Ammon's horn (tissue), 1 donor: ENCODE measurements at regions not wholly inside any gene's neighbourhood (a gene's known extent, or its start where the extent isn't known, plus 50 kb on each side); places are given as distances from the start of the nearest gene placed in this dataset.

Experiments
- DNase-seq: peaks from one replicate; pipeline ENCODE4 v3.0.0-alpha.2; 2016; ENCODE audit warnings: low spot score

DNA sequence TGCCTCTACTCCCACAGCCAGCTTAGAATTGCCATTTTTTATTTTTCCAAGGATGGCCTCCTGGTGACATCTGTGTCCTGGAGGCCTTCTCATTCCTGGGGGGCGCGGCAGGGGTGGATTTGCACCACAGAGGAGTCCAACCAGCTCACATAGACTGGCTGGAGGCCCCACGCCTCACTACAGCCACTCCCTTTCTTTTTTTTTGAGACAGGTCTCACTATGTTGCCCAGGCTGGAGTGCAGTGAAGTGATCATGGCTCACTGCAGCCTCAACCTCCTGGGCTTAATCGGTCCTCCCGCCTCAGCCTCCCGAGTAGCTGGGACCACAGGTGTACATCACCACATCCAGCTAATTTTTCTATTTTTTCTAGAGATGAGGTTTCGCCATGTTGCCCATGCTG is 57.6 kb upstream of the DOCK1 start:
- DNase-seq = no peak

DNA sequence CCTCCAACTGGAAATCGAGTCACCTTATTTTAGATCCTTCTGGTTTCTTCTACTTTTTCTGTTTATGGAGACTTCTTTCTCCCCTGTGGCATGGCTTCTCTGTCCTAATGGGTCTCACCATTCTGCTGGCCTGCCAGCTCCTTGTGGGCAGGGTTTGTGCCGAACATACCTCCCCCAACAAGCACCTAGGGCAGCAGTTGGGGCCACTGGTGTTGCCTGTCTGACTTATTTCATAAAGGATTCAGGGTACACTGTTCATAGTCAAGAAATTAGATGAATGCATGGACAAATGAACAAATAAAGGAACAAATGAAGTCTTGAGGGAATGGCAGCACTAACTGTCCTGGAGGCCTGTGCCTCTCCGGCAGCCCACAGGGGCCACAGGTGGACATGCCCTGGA is 55.6 kb upstream of the DOCK1 start:
- DNase-seq = no peak

DNA sequence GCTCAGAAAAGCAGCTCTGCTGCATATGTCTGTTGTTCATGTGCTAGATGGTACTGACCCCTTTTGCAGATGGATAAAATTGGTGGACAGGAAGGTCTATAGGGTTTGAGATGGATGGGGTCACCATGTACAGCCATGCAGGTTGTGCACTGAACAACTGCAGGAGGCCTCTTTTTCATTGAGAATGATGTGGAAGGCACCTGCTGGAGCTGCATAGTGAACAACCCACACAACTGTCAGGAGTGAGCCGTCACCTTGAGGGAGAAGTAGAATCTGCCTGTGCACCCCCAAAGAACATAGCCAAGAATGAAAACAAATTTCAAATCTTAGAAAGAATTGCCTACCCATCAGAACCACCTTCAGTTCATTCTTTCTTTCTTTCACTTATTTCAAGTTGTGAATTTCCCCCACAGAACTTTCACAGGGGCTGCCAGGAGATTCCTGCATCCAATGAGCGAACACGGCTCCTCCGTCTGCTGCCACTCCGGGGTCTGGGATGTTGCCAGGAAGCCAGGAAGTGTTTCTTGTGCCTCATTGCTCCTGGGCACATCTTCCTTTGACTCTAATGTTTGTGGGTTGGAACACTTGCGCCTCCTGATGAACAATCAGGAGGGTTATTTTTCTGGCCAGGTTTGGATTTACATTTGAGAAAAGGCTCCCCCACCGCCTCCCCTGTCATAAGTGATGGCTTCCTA is 53.7 kb upstream of the DOCK1 start:
- DNase-seq = no peak

DNA sequence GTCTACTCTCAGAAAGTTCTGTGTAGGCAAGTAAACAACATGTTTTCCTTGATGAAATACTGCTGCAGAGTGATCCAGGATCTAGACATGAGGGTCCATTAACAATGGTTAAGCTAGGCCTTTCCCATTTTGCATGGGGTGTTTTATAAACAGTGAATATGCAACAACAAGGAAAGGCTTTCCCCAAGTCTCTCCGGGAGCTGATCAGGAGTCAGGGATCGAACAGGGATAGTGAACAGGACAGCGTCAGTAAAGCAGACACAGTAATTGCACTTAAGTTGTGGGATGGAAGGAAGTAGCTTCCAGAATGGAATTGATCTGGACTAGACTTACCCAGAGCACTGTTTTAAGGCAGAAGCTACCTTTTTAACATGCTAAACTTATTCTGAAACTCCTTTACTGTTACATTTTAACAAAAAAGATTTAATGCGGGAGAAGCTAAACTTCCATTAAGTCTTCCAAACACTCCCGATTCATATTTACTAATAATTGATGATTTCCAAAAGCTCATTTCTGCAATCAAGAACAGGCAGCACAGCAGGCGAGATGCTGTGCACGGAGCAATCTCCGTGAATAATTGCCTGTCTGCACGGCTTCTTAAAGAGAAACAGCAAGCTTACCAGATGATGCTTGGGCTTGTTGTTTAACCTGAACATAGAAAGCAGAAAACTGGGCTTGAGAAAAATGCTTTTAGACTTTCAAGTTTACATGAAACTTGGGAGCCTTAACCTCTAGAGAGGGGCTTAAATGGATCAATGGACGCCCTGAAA is 50.3 kb upstream of the DOCK1 start:
- DNase-seq = no peak
